ENCODE measurements at regions not wholly inside any gene's neighbourhood (a gene's known extent, or its start where the extent isn't known, plus 50 kb on each side); places are given as distances from the start of the nearest gene placed in this dataset.

- TF ChIP-seq ZNF8 (CRISPR knock-in tag; IDR thresholded peaks at IDR 0.05) (no peak), CSRNP3 (CRISPR knock-in tag; IDR thresholded peaks at IDR 0.05) (no peak), ZFP3 (CRISPR knock-in tag; IDR thresholded peaks at IDR 0.05) (no peak)
- peak; percentile 60; the same call in 2 of the 3 replicates for ATAC-seq
Observed at GRCh38 chr3:35966629-35967464, 327.5 kb downstream of the ARPP21 start.

GRCh38 chr3:35968043-35968622 lies 328.8 kb downstream of the ARPP21 start:
- ATAC-seq = no peak
- no peak for TF ChIP-seq CSRNP3 (CRISPR knock-in tag; IDR thresholded peaks at IDR 0.05)
- TF ChIP-seq ESRRG (CRISPR knock-in tag; IDR thresholded peaks at IDR 0.05) = no peak
- TF ChIP-seq ISL1 (CRISPR knock-in tag; IDR thresholded peaks at IDR 0.05) = no peak

GRCh38 chr3:35969406-35969805 lies 330.1 kb downstream of the ARPP21 start:
- ATAC-seq = peak; percentile 19; the same call in 1 of the 3 replicates
- no peak for TF ChIP-seq POU6F1 (CRISPR knock-in tag; IDR thresholded peaks at IDR 0.05; ENCODE audit: borderline replicate concordance, low read depth)
- TF ChIP-seq ZNF8 (CRISPR knock-in tag; IDR thresholded peaks at IDR 0.05) = no peak
- TF ChIP-seq ZNF70 (CRISPR knock-in tag; IDR thresholded peaks at IDR 0.05) = no peak
- no peak for TF ChIP-seq ZC3H10 (CRISPR knock-in tag; IDR thresholded peaks at IDR 0.05)
- TF ChIP-seq CSDC2 (CRISPR knock-in tag; IDR thresholded peaks at IDR 0.05) = no peak
- TF ChIP-seq OSR1 (CRISPR knock-in tag; IDR thresholded peaks at IDR 0.05) = no peak
- no peak for TF ChIP-seq GLIS3 (CRISPR knock-in tag; IDR thresholded peaks at IDR 0.05)
- no peak for TF ChIP-seq PPARA (CRISPR knock-in tag; IDR thresholded peaks at IDR 0.05; ENCODE audit: borderline replicate concordance)
- TF ChIP-seq ISL1 (CRISPR knock-in tag; IDR thresholded peaks at IDR 0.05) = no peak
- TF ChIP-seq RARB (CRISPR knock-in tag; IDR thresholded peaks at IDR 0.05) = no peak
- TF ChIP-seq BACH2 (CRISPR knock-in tag; IDR thresholded peaks at IDR 0.05; ENCODE audit: borderline replicate concordance) = no peak

GRCh38 chr3:35970793-35971192 lies 331.5 kb downstream of the ARPP21 start:
- TF ChIP-seq RARB (CRISPR knock-in tag; IDR thresholded peaks at IDR 0.05) (no peak), BACH2 (CRISPR knock-in tag; IDR thresholded peaks at IDR 0.05; ENCODE audit: borderline replicate concordance) (no peak), SNAI2 (CRISPR knock-in tag; IDR thresholded peaks at IDR 0.05) (no peak), PPARA (CRISPR knock-in tag; IDR thresholded peaks at IDR 0.05; ENCODE audit: borderline replicate concordance) (no peak), CSRNP3 (CRISPR knock-in tag; IDR thresholded peaks at IDR 0.05) (no peak), ZFP30 (CRISPR knock-in tag; IDR thresholded peaks at IDR 0.05) (no peak), ISL1 (CRISPR knock-in tag; IDR thresholded peaks at IDR 0.05) (no peak), ZNF565 (CRISPR knock-in tag; conservative IDR thresholded peaks at IDR 0.05; ENCODE audit: low read depth) (no peak)
- ATAC-seq = no peak

GRCh38 chr3:35971686-35972085 lies 332.4 kb downstream of the ARPP21 start:
- TF ChIP-seq TOX (CRISPR knock-in tag; IDR thresholded peaks at IDR 0.05; ENCODE audit: borderline replicate concordance) = no peak
- no peak for TF ChIP-seq ZFP30 (CRISPR knock-in tag; IDR thresholded peaks at IDR 0.05)
- no peak for TF ChIP-seq PPARA (CRISPR knock-in tag; IDR thresholded peaks at IDR 0.05; ENCODE audit: borderline replicate concordance)
- no peak for ATAC-seq
